Glutamatergic neuron (in vitro differentiated cells): ENCODE measurements at regions not wholly inside any gene's neighbourhood (a gene's known extent, or its start where the extent isn't known, plus 50 kb on each side); places are given as distances from the start of the nearest gene placed in this dataset.

Experiments used
- DNase-seq: peaks from one replicate; pipeline ENCODE4 v3.0.0; 2022
- H3K27ac Mint-ChIP-seq: one replicate; pipeline ENCODE4 v1.8.0; 2020; ENCODE audit warnings: mild to moderate bottlenecking, mixed read lengths, inconsistent platforms; ENCODE audit not compliant: unreplicated experiment
- H3K27me3 Mint-ChIP-seq: one replicate; pipeline ENCODE4 v1.8.0; 2020; ENCODE audit warnings: mild to moderate bottlenecking, moderate library complexity, mixed read lengths, inconsistent platforms; ENCODE audit not compliant: unreplicated experiment
- H3K36me3 Mint-ChIP-seq: one replicate; pipeline ENCODE4 v1.8.0; 2020; ENCODE audit warnings: mild to moderate bottlenecking, mixed read lengths, inconsistent platforms; ENCODE audit not compliant: unreplicated experiment
- H3K4me1 Mint-ChIP-seq: one replicate; pipeline ENCODE4 v1.8.0; 2020; ENCODE audit warnings: mild to moderate bottlenecking, low read depth, mixed read lengths, inconsistent platforms; ENCODE audit not compliant: unreplicated experiment
- H3K4me3 Mint-ChIP-seq: one replicate; pipeline ENCODE4 v1.8.0; 2020; ENCODE audit warnings: mild to moderate bottlenecking, mixed read lengths, inconsistent platforms; ENCODE audit not compliant: unreplicated experiment
- H3K9me3 Mint-ChIP-seq: one replicate; pipeline ENCODE4 v1.8.0; 2020; ENCODE audit warnings: mild to moderate bottlenecking, moderate library complexity, mixed read lengths, inconsistent platforms; ENCODE audit not compliant: unreplicated experiment
- TF ChIP-seq, protein P1 (sequence below): fragments of 200-600 bp; sonication (generic); IDR thresholded peaks from one replicate; pipeline ENCODE4 v1.5.0; 2021; ENCODE audit not compliant: partially characterized antibody, unreplicated experiment

DNA sequence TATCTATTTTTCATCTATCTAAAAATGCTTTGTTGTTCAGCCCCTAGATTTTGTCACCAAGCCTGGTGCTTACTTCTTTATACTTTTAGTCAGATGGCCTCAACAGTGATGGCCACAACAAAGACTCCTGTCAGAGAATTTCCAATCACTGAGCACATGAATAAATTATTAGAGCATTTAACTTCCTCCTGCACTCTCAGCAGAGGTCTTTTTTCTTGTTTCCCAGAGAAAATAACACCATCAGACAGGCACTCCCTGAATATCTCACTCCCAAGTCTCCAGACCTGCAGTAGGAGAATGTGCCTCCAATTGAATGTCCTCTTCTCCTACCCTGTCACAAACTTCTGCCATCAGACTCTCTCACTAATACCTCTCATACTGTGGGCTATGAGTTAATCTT, 616.0 kb upstream of the NR5A2 start:
- Mint-ChIP-seq H3K4me1 (no peaks in the 10 kb centered on the region), H3K27ac (no peak overlapping the region), H3K9me3 (no peaks in the 10 kb centered on the region), H3K27me3 (no peaks in the 10 kb centered on the region), H3K4me3 (no peak overlapping the region), H3K36me3 (peaks cover 3% of the 10 kb centered on the region)
- DNase-seq: no peak
- TF ChIP-seq, protein P1, sequence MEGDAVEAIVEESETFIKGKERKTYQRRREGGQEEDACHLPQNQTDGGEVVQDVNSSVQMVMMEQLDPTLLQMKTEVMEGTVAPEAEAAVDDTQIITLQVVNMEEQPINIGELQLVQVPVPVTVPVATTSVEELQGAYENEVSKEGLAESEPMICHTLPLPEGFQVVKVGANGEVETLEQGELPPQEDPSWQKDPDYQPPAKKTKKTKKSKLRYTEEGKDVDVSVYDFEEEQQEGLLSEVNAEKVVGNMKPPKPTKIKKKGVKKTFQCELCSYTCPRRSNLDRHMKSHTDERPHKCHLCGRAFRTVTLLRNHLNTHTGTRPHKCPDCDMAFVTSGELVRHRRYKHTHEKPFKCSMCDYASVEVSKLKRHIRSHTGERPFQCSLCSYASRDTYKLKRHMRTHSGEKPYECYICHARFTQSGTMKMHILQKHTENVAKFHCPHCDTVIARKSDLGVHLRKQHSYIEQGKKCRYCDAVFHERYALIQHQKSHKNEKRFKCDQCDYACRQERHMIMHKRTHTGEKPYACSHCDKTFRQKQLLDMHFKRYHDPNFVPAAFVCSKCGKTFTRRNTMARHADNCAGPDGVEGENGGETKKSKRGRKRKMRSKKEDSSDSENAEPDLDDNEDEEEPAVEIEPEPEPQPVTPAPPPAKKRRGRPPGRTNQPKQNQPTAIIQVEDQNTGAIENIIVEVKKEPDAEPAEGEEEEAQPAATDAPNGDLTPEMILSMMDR: no peak

GRCh38 chr1:199422206-199422605, 605.3 kb upstream of the NR5A2 start:
- Mint-ChIP-seq H3K27ac (no peak overlapping the region), H3K4me3 (no peak overlapping the region)

DNA sequence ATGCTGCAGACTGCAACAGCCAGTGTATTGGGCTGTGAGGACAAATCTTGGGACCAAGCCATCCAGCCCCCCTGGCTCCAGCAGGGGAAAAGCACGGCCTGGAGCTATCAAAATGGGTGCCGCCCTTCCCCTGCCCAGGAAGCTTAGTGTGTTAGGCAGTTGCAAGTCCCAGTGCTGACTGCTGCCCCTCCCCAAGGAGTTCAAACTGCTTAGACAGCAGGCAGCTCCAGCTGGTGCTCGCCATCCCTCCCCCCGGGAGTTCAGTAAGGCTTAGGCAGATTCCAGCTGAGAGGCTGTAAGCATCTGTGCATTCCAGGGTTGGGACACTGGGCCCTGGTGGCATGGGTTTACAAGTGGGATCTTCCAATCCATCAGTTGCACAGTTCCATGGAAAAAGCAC, 579.6 kb upstream of the NR5A2 start:
- H3K9me3 Mint-ChIP-seq: peaks cover 6% of the 10 kb centered on the region
- peak; percentile 53 for DNase-seq
- no peaks in the 10 kb centered on the region for H3K36me3 Mint-ChIP-seq
- no peak overlapping the region for H3K4me3 Mint-ChIP-seq
- H3K27me3 Mint-ChIP-seq: no peaks in the 10 kb centered on the region
- peaks cover 15% of the 10 kb centered on the region for H3K4me1 Mint-ChIP-seq
- TF ChIP-seq, protein P1: no peak
- no peak overlapping the region for H3K27ac Mint-ChIP-seq

More at GRCh38 chr1:199422206-199422605, 605.3 kb upstream of the NR5A2 start:
- TF ChIP-seq, protein P1: no peak
- H3K9me3 Mint-ChIP-seq: no peaks in the 10 kb centered on the region
- H3K36me3 Mint-ChIP-seq: no peaks in the 10 kb centered on the region
- no peaks in the 10 kb centered on the region for H3K4me1 Mint-ChIP-seq
- DNase-seq: no peak
- H3K27me3 Mint-ChIP-seq: no peaks in the 10 kb centered on the region

DNA sequence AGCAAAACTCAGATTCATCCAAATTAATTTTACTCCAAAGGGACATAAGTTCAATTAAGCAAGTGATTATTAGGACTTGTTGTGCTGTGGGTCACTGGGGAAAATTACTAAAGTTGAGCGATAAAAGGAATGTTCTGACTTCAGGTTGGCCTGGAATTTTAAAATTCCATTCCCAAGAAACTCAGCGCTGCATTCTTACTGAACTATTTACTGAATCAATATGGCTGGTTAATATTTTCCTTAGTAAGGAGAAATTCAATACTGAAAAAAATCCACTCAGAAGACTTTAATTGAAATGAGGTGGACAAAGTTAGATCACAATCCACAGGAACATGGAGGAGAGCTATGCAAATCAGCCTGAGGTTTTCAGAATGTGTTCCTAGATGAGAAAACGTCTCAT, 578.9 kb upstream of the NR5A2 start:
- Mint-ChIP-seq H3K27ac (no peak overlapping the region), H3K27me3 (no peaks in the 10 kb centered on the region)
- TF ChIP-seq, protein P1: no peak

GRCh38 chr1:199449221-199449620, 578.3 kb upstream of the NR5A2 start:
- DNase-seq: no peak
- peaks cover 15% of the 10 kb centered on the region for H3K4me1 Mint-ChIP-seq
- peaks cover 6% of the 10 kb centered on the region for H3K9me3 Mint-ChIP-seq
- no peak overlapping the region for H3K4me3 Mint-ChIP-seq
- no peaks in the 10 kb centered on the region for H3K36me3 Mint-ChIP-seq
- no peak overlapping the region for H3K27ac Mint-ChIP-seq
- H3K27me3 Mint-ChIP-seq: no peaks in the 10 kb centered on the region
- TF ChIP-seq, protein P1: no peak

More for the DNA sequence above, 578.9 kb upstream of the NR5A2 start:
- no peak for DNase-seq
- Mint-ChIP-seq H3K4me1 (peaks cover 15% of the 10 kb centered on the region), H3K9me3 (peaks cover 6% of the 10 kb centered on the region), H3K4me3 (no peak overlapping the region), H3K36me3 (no peaks in the 10 kb centered on the region)
